ENCODE measurements at regions not wholly inside any gene's neighbourhood (a gene's known extent, or its start where the extent isn't known, plus 50 kb on each side); places are given as distances from the start of the nearest gene placed in this dataset.
"Not testable (repeated sequence)": the region's sequence is repeated elsewhere in the genome, so short reads cannot be mapped to it uniquely, and the experiment has no call there.

DNA sequence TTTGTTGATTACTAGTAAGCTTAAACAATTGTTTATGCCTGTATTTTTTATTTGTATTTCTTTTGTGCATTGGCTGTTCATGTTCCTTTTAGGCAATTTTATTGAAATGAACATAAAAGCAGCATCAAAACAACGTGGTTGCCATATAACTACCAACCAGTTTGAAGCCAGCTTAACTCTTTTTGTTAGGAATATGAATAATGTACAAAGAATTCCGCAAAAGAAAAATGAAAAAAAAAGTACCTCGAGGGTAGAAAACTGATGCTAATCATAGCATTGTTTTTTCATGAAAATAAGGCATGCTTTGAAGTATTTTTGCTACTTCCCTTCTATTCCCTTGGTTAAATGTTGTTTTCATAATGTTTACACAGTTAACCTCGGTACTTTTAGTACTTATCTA, 1024.0 kb upstream of the SLIT2 start:
- no peak overlapping the region for H3K4me3 ChIP-seq (ENCODE audit: low read length)
- no peak overlapping the region for H3K27ac ChIP-seq (ENCODE audit: low read length)
- no peaks in the 10 kb centered on the region for H3K9me3 ChIP-seq (ENCODE audit: insufficient read depth, low read depth, low read length)
- no peaks in the 10 kb centered on the region for H3K27me3 ChIP-seq (ENCODE audit: insufficient read depth, low read length)
- no peaks in the 10 kb centered on the region for H3K36me3 ChIP-seq (ENCODE audit: insufficient read depth, low read depth, low read length)
- no peak overlapping the region for H3K9ac ChIP-seq (ENCODE audit: low read depth, low read length)
- H3K4me1 ChIP-seq (ENCODE audit: insufficient read depth, low read length), result no peaks in the 10 kb centered on the region

DNA sequence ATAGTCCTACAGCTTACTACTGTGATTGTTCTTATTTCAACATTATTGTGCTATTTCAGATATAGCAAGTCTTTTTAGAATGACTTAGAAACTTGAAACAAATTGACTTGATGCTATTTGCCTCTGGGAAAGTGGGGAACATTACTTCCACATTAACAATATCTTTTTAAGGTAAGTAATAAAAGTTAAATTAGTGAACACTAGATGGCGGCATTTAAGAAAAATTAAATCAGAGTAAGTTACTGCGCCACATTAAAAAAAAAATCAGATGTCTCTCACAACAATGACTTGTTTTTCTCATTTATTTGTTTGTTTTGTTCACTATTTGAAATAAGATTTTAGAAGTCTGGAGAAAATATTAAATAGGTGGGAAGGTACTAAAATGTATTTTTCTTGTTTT, 1026.9 kb upstream of the SLIT2 start:
- H3K36me3 ChIP-seq (ENCODE audit: insufficient read depth, low read depth, low read length), result no peaks in the 10 kb centered on the region
- H3K4me1 ChIP-seq (ENCODE audit: insufficient read depth, low read length), result no peaks in the 10 kb centered on the region
- H3K9me3 ChIP-seq (ENCODE audit: insufficient read depth, low read depth, low read length), result no peaks in the 10 kb centered on the region
- no peaks in the 10 kb centered on the region for H3K27me3 ChIP-seq (ENCODE audit: insufficient read depth, low read length)
- no peak overlapping the region for H3K9ac ChIP-seq (ENCODE audit: low read depth, low read length)
- no peak overlapping the region for H3K27ac ChIP-seq (ENCODE audit: low read length)
- H3K4me3 ChIP-seq (ENCODE audit: low read length), result no peak overlapping the region

DNA sequence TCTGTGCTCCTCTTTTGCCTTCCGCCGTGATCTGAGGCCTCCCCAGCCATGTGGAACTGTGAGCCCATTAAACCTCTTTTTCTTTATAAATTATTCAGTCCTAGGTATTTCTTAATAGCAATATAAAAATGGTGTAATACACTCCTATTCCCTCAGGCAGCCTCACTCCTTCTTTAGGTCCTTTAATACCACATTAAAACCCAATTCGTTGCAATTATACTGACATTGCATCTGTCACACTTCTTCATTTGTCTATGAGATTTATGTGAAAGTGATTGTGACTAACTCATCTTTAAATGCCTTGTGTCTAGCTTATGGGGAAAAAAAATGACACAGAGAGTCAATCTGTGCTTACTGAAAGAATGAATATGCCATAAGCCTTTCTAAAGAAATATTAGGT, 1035.2 kb upstream of the SLIT2 start:
- Histone ChIP-seq H3K36me3 (ENCODE audit: insufficient read depth, low read depth, low read length) (no peaks in the 10 kb centered on the region), H3K27ac (ENCODE audit: low read length) (no peak overlapping the region), H3K4me1 (ENCODE audit: insufficient read depth, low read length) (no peaks in the 10 kb centered on the region), H3K27me3 (ENCODE audit: insufficient read depth, low read length) (no peaks in the 10 kb centered on the region), H3K4me3 (ENCODE audit: low read length) (no peak overlapping the region), H3K9ac (ENCODE audit: low read depth, low read length) (no peak overlapping the region), H3K9me3 (ENCODE audit: insufficient read depth, low read depth, low read length) (no peaks in the 10 kb centered on the region)

- no peak overlapping the region for H3K4me3 ChIP-seq (ENCODE audit: low read length)
- no peak overlapping the region for H3K27ac ChIP-seq (ENCODE audit: low read length)
- H3K9me3 ChIP-seq (ENCODE audit: insufficient read depth, low read depth, low read length), result no peaks in the 10 kb centered on the region
- H3K4me1 ChIP-seq (ENCODE audit: insufficient read depth, low read length), result no peaks in the 10 kb centered on the region
- no peaks in the 10 kb centered on the region for H3K36me3 ChIP-seq (ENCODE audit: insufficient read depth, low read depth, low read length)
- no peak overlapping the region for H3K9ac ChIP-seq (ENCODE audit: low read depth, low read length)
- H3K27me3 ChIP-seq (ENCODE audit: insufficient read depth, low read length), result no peaks in the 10 kb centered on the region
Measured at GRCh38 chr4:19214591-19215186, 1037.0 kb upstream of the SLIT2 start.

GRCh38 chr4:19213388-19213787, 1038.3 kb upstream of the SLIT2 start:
- Histone ChIP-seq H3K4me1 (ENCODE audit: insufficient read depth, low read length) (no peaks in the 10 kb centered on the region), H3K9me3 (ENCODE audit: insufficient read depth, low read depth, low read length) (no peaks in the 10 kb centered on the region), H3K36me3 (ENCODE audit: insufficient read depth, low read depth, low read length) (no peaks in the 10 kb centered on the region), H3K9ac (ENCODE audit: low read depth, low read length) (no peak overlapping the region), H3K27ac (ENCODE audit: low read length) (no peak overlapping the region), H3K4me3 (ENCODE audit: low read length) (no peak overlapping the region), H3K27me3 (ENCODE audit: insufficient read depth, low read length) (no peaks in the 10 kb centered on the region)

- no peaks in the 10 kb centered on the region for H3K36me3 ChIP-seq (ENCODE audit: insufficient read depth, low read depth, low read length)
- H3K27me3 ChIP-seq (ENCODE audit: insufficient read depth, low read length), result no peaks in the 10 kb centered on the region
Measured at GRCh38 chr4:19205853-19206252, 1045.9 kb upstream of the SLIT2 start.

GRCh38 chr4:19197838-19198237, 1053.9 kb upstream of the SLIT2 start:
- H3K27me3 ChIP-seq (ENCODE audit: insufficient read depth, low read length); H3K9ac ChIP-seq (ENCODE audit: low read depth, low read length); H3K27ac ChIP-seq (ENCODE audit: low read length); H3K9me3 ChIP-seq (ENCODE audit: insufficient read depth, low read depth, low read length); H3K4me3 ChIP-seq (ENCODE audit: low read length); H3K36me3 ChIP-seq (ENCODE audit: insufficient read depth, low read depth, low read length): not testable (repeated sequence)
- peaks cover 22% of the 10 kb centered on the region; the same call in 1 of the 2 replicates for H3K4me1 ChIP-seq (ENCODE audit: insufficient read depth, low read length)

More at GRCh38 chr4:19205853-19206252, 1045.9 kb upstream of the SLIT2 start:
- Histone ChIP-seq H3K9ac (ENCODE audit: low read depth, low read length) (no peak overlapping the region), H3K27ac (ENCODE audit: low read length) (no peak overlapping the region), H3K9me3 (ENCODE audit: insufficient read depth, low read depth, low read length) (no peaks in the 10 kb centered on the region), H3K4me3 (ENCODE audit: low read length) (no peak overlapping the region), H3K4me1 (ENCODE audit: insufficient read depth, low read length) (no peaks in the 10 kb centered on the region)

DNA sequence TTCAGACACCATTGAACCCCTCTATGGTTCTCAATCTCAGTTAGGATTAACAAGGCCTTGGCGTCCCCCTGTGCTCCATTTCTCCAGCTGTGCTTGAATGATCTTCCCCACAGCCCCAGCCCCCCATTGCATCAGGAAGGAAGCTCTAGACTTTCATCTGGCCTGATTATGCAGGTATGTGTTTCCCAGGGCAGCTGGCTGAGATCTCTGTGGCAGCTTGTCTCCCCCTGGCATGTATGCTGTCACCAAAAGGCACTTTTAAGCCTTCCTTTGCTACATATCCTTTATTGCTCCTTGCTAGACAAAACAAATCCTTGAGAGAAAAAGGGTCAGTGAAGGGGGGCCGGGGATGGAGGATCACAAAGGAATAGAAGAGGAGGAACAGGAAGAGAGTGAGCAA, 1056.0 kb upstream of the SLIT2 start:
- Histone ChIP-seq H3K27ac (ENCODE audit: low read length) (peak overlapping the region; percentile 73), H3K4me1 (ENCODE audit: insufficient read depth, low read length) (peaks cover 22% of the 10 kb centered on the region; the same call in 1 of the 2 replicates), H3K9me3 (ENCODE audit: insufficient read depth, low read depth, low read length) (peaks cover 10% of the 10 kb centered on the region; the same call in 1 of the 2 replicates), H3K36me3 (ENCODE audit: insufficient read depth, low read depth, low read length) (no peaks in the 10 kb centered on the region), H3K27me3 (ENCODE audit: insufficient read depth, low read length) (no peaks in the 10 kb centered on the region), H3K9ac (ENCODE audit: low read depth, low read length) (peak overlapping the region; percentile 60; the same call in 1 of the 2 replicates), H3K4me3 (ENCODE audit: low read length) (peak overlapping the region; percentile 36; the same call in 1 of the 2 replicates)

DNA sequence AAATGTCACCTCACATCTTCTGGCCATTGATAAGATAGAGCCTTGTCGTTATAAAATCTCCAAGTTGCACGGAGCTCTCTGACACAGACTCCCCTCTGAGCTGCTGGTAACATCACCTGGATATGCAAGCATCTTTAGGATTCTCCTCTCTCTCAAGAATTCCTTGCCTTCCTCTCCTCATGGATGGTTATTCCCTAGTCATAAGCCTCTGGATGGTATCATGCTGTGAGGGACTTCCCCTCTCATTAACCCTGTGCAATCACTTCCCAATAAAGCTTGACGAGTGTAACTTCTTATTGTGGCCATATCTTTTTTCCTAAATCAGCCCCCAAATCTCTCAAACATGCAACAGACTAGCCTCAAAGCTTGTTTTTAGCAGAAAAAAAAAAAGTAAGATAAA, 1057.0 kb upstream of the SLIT2 start:
- no peaks in the 10 kb centered on the region for H3K36me3 ChIP-seq (ENCODE audit: insufficient read depth, low read depth, low read length)
- H3K9ac ChIP-seq (ENCODE audit: low read depth, low read length), result peak overlapping the region; percentile 60; the same call in 1 of the 2 replicates
- H3K27ac ChIP-seq (ENCODE audit: low read length), result peak overlapping the region; percentile 73
- peaks cover 10% of the 10 kb centered on the region; the same call in 1 of the 2 replicates for H3K9me3 ChIP-seq (ENCODE audit: insufficient read depth, low read depth, low read length)
- peaks cover 22% of the 10 kb centered on the region; the same call in 1 of the 2 replicates for H3K4me1 ChIP-seq (ENCODE audit: insufficient read depth, low read length)
- H3K27me3 ChIP-seq (ENCODE audit: insufficient read depth, low read length), result no peaks in the 10 kb centered on the region
- no peak overlapping the region; the same call in 1 of the 2 replicates for H3K4me3 ChIP-seq (ENCODE audit: low read length)

- Histone ChIP-seq H3K27ac (ENCODE audit: low read length) (peak overlapping the region; percentile 9), H3K36me3 (ENCODE audit: insufficient read depth, low read depth, low read length) (no peaks in the 10 kb centered on the region), H3K9me3 (ENCODE audit: insufficient read depth, low read depth, low read length) (peaks cover 8% of the 10 kb centered on the region; the same call in 1 of the 2 replicates), H3K9ac (ENCODE audit: low read depth, low read length) (no peak overlapping the region), H3K4me3 (ENCODE audit: low read length) (no peak overlapping the region), H3K27me3 (ENCODE audit: insufficient read depth, low read length) (no peaks in the 10 kb centered on the region), H3K4me1 (ENCODE audit: insufficient read depth, low read length) (peaks cover 22% of the 10 kb centered on the region; the same call in 1 of the 2 replicates)
Measured at GRCh38 chr4:19193274-19193981, 1058.3 kb upstream of the SLIT2 start.

DNA sequence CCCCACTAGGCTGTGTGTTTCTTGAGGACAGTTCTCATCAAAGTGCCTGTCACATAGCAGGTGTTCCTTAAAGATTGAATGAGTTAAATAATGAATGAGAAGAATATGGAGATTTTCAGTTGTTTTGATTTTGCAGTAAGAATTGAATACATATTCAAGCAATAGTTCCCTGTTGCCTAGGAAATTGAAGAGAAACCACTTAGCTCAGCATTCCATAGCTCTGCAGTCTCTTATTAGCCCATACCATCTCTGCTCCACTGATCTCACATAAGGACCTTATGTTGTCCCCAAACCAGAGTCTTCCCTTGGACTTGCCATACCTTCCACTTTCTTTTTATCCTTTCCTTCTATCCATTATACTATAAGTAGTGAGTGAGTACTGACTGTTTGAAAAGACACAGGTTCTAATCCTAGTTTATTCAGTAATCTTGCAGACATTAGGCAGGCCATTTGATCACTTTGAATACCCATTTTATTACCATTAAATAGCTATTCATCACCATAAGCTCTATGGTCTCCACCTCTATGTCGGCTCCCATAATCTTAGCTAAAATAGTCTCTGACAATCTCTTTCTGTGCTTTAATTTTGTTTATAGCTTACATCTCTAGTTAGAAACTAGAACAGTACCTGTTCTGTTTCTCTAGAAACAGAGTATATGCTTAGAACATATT, 1059.6 kb upstream of the SLIT2 start:
- peaks cover 5% of the 10 kb centered on the region; the same call in 1 of the 2 replicates for H3K9me3 ChIP-seq (ENCODE audit: insufficient read depth, low read depth, low read length)
- H3K4me3 ChIP-seq (ENCODE audit: low read length), result no peak overlapping the region
- H3K27me3 ChIP-seq (ENCODE audit: insufficient read depth, low read length), result no peaks in the 10 kb centered on the region
- H3K36me3 ChIP-seq (ENCODE audit: insufficient read depth, low read depth, low read length), result no peaks in the 10 kb centered on the region
- no peak overlapping the region for H3K27ac ChIP-seq (ENCODE audit: low read length)
- H3K9ac ChIP-seq (ENCODE audit: low read depth, low read length), result no peak overlapping the region
- peaks cover 22% of the 10 kb centered on the region; the same call in 1 of the 2 replicates for H3K4me1 ChIP-seq (ENCODE audit: insufficient read depth, low read length)
